ENCODE measurements at regions not wholly inside any gene's neighbourhood (a gene's known extent, or its start where the extent isn't known, plus 50 kb on each side); places are given as distances from the start of the nearest gene placed in this dataset.

- no peaks in the 10 kb centered on the region for H3K4me1 ChIP-seq (ENCODE audit: control insufficient read depth, insufficient read depth, low read length)
- no peak overlapping the region for H3K4me3 ChIP-seq (ENCODE audit: insufficient read depth, low read depth, low read length)
- H3K27ac ChIP-seq (ENCODE audit: insufficient read depth, low read depth, low read length, poor library complexity, severe bottlenecking), result no peak overlapping the region
- H3K9me3 ChIP-seq (ENCODE audit: control insufficient read depth, low read length), result no peaks in the 10 kb centered on the region
- no peaks in the 10 kb centered on the region for H3K36me3 ChIP-seq (ENCODE audit: control insufficient read depth, insufficient read depth, low read length)
- WGBS, 2 experiments, result 90 to 93% methylated on average over 4 to 5 of the region's 5 CpGs
- no peaks in the 10 kb centered on the region for H3K27me3 ChIP-seq (ENCODE audit: control insufficient read depth, insufficient read depth, low read length, poor library complexity, severe bottlenecking)
Observed at GRCh38 chr9:104980039-104980654, 52.2 kb upstream of the ABCA1 start.

DNA sequence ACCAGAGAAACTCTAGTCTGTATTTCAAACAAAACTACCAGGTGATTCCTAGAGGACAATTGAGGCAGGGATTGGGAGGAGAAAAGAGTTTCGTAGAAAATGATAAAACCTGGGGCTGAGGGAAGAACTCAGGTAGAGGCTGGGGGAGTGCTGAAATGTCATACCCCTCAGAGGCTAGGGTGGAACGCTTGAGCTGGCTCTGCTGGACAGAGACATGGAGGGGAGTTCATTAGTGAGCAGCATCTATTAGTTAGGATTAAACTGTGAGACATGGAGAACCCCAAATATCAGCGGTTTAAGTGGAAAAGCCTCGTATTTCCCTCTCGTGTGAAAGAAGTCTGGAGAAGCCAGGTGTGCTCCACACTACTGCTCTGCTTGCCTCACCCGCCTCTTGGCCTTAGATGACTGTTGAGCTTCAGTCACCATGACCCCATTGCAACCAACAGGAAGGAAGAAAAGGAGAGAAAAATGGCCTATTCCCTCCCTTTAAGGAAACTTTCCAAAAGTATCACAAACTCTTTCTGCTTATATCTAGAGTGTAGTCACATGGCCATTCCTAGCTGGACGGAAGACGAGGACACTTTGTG is 53.7 kb upstream of the ABCA1 start:
- no peak overlapping the region for H3K27ac ChIP-seq (ENCODE audit: insufficient read depth, low read depth, low read length, poor library complexity, severe bottlenecking)
- H3K4me1 ChIP-seq (ENCODE audit: control insufficient read depth, insufficient read depth, low read length), result no peaks in the 10 kb centered on the region
- WGBS, 2 experiments, result 92 to 93% methylated on average over 8 of the region's 8 CpGs
- no peak overlapping the region for H3K4me3 ChIP-seq (ENCODE audit: insufficient read depth, low read depth, low read length)
- no peaks in the 10 kb centered on the region for H3K27me3 ChIP-seq (ENCODE audit: control insufficient read depth, insufficient read depth, low read length, poor library complexity, severe bottlenecking)
- H3K9me3 ChIP-seq (ENCODE audit: control insufficient read depth, low read length), result no peaks in the 10 kb centered on the region
- H3K36me3 ChIP-seq (ENCODE audit: control insufficient read depth, insufficient read depth, low read length), result no peaks in the 10 kb centered on the region

DNA sequence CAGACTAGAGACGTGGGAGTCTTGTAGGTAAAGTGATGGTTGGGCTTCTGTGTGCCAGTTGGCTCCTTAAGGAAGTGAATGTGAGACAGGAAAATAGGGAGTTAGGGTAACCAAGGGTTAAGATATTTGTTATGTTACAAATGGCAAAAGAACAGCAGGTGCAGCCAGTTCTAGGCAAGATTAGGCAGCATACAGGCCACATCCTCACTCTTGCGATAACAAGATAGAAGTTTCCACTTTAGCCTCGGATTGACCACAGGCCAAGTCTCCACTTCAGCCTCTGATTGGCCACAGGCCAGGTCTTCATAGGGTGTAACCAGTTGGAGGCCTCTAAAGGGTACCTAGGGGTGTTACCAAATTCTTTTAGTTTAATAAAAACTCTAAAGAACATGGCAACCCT is 54.6 kb upstream of the ABCA1 start:
- no peaks in the 10 kb centered on the region for H3K27me3 ChIP-seq (ENCODE audit: control insufficient read depth, insufficient read depth, low read length, poor library complexity, severe bottlenecking)
- H3K27ac ChIP-seq (ENCODE audit: insufficient read depth, low read depth, low read length, poor library complexity, severe bottlenecking), result no peak overlapping the region
- H3K36me3 ChIP-seq (ENCODE audit: control insufficient read depth, insufficient read depth, low read length), result no peaks in the 10 kb centered on the region
- H3K4me1 ChIP-seq (ENCODE audit: control insufficient read depth, insufficient read depth, low read length), result no peaks in the 10 kb centered on the region
- WGBS, 2 experiments, result 90 to 95% methylated on average over 3 of the region's 3 CpGs
- no peaks in the 10 kb centered on the region for H3K9me3 ChIP-seq (ENCODE audit: control insufficient read depth, low read length)
- no peak overlapping the region for H3K4me3 ChIP-seq (ENCODE audit: insufficient read depth, low read depth, low read length)

DNA sequence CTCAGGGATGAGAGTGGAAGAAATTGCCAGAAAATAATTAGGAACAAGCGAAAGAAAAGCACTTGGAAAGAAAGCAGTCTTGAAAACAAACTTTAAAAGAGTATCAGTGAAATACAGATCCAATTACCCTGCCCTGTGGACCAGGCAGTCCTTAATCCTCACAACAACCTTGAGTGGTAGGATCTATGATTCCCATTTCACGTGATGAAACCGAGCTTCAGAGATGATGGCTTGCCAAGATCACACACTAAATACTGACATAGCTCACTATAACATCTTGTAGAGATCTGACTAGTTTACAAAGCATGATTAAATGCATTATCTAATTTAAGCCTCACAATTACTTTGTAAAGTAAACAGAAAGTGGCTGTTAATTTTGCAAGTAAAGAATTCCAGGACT is 55.5 kb upstream of the ABCA1 start:
- Histone ChIP-seq H3K4me1 (ENCODE audit: control insufficient read depth, insufficient read depth, low read length) (no peaks in the 10 kb centered on the region), H3K27ac (ENCODE audit: insufficient read depth, low read depth, low read length, poor library complexity, severe bottlenecking) (no peak overlapping the region), H3K9me3 (ENCODE audit: control insufficient read depth, low read length) (no peaks in the 10 kb centered on the region), H3K27me3 (ENCODE audit: control insufficient read depth, insufficient read depth, low read length, poor library complexity, severe bottlenecking) (no peaks in the 10 kb centered on the region), H3K4me3 (ENCODE audit: insufficient read depth, low read depth, low read length) (no peak overlapping the region), H3K36me3 (ENCODE audit: control insufficient read depth, insufficient read depth, low read length) (no peaks in the 10 kb centered on the region)
- 86 to 100% methylated on average over 3 of the region's 3 CpGs for WGBS, 2 experiments

GRCh38 chr9:104984121-104984520 is 56.2 kb upstream of the ABCA1 start:
- Histone ChIP-seq H3K36me3 (ENCODE audit: control insufficient read depth, insufficient read depth, low read length) (no peaks in the 10 kb centered on the region), H3K4me1 (ENCODE audit: control insufficient read depth, insufficient read depth, low read length) (no peaks in the 10 kb centered on the region), H3K27ac (ENCODE audit: insufficient read depth, low read depth, low read length, poor library complexity, severe bottlenecking) (no peak overlapping the region), H3K4me3 (ENCODE audit: insufficient read depth, low read depth, low read length) (no peak overlapping the region), H3K9me3 (ENCODE audit: control insufficient read depth, low read length) (no peaks in the 10 kb centered on the region), H3K27me3 (ENCODE audit: control insufficient read depth, insufficient read depth, low read length, poor library complexity, severe bottlenecking) (no peaks in the 10 kb centered on the region)
- 95 to 96% methylated on average over 2 to 5 of the region's 5 CpGs for WGBS, 2 experiments

- 60 to 75% methylated on average over 2 of the region's 2 CpGs for WGBS, 2 experiments
- Histone ChIP-seq H3K27ac (ENCODE audit: insufficient read depth, low read depth, low read length, poor library complexity, severe bottlenecking) (no peak overlapping the region), H3K36me3 (ENCODE audit: control insufficient read depth, insufficient read depth, low read length) (no peaks in the 10 kb centered on the region), H3K4me1 (ENCODE audit: control insufficient read depth, insufficient read depth, low read length) (no peaks in the 10 kb centered on the region), H3K4me3 (ENCODE audit: insufficient read depth, low read depth, low read length) (no peak overlapping the region), H3K27me3 (ENCODE audit: control insufficient read depth, insufficient read depth, low read length, poor library complexity, severe bottlenecking) (no peaks in the 10 kb centered on the region), H3K9me3 (ENCODE audit: control insufficient read depth, low read length) (no peaks in the 10 kb centered on the region)
Observed at GRCh38 chr9:104984542-104984941, 56.6 kb upstream of the ABCA1 start.

GRCh38 chr9:104984948-104985347 is 57.0 kb upstream of the ABCA1 start:
- no peaks in the 10 kb centered on the region for H3K9me3 ChIP-seq (ENCODE audit: control insufficient read depth, low read length)
- H3K4me3 ChIP-seq (ENCODE audit: insufficient read depth, low read depth, low read length), result no peak overlapping the region
- H3K36me3 ChIP-seq (ENCODE audit: control insufficient read depth, insufficient read depth, low read length), result no peaks in the 10 kb centered on the region
- H3K27ac ChIP-seq (ENCODE audit: insufficient read depth, low read depth, low read length, poor library complexity, severe bottlenecking), result no peak overlapping the region
- no peaks in the 10 kb centered on the region for H3K27me3 ChIP-seq (ENCODE audit: control insufficient read depth, insufficient read depth, low read length, poor library complexity, severe bottlenecking)
- no peaks in the 10 kb centered on the region for H3K4me1 ChIP-seq (ENCODE audit: control insufficient read depth, insufficient read depth, low read length)
- WGBS, 2 experiments, result 74 to 84% methylated on average over 2 of the region's 2 CpGs

- H3K4me3 ChIP-seq (ENCODE audit: insufficient read depth, low read depth, low read length), result no peak overlapping the region
- H3K4me1 ChIP-seq (ENCODE audit: control insufficient read depth, insufficient read depth, low read length), result no peaks in the 10 kb centered on the region
- 93 to 96% methylated on average over 2 to 3 of the region's 3 CpGs for WGBS, 2 experiments
- no peaks in the 10 kb centered on the region for H3K9me3 ChIP-seq (ENCODE audit: control insufficient read depth, low read length)
- H3K27me3 ChIP-seq (ENCODE audit: control insufficient read depth, insufficient read depth, low read length, poor library complexity, severe bottlenecking), result no peaks in the 10 kb centered on the region
- no peak overlapping the region for H3K27ac ChIP-seq (ENCODE audit: insufficient read depth, low read depth, low read length, poor library complexity, severe bottlenecking)
- H3K36me3 ChIP-seq (ENCODE audit: control insufficient read depth, insufficient read depth, low read length), result no peaks in the 10 kb centered on the region
Observed at GRCh38 chr9:104986096-104986495, 58.1 kb upstream of the ABCA1 start.

GRCh38 chr9:104987743-104988142 is 59.8 kb upstream of the ABCA1 start:
- Histone ChIP-seq H3K4me1 (ENCODE audit: control insufficient read depth, insufficient read depth, low read length) (peaks cover 11% of the 10 kb centered on the region), H3K27me3 (ENCODE audit: control insufficient read depth, insufficient read depth, low read length, poor library complexity, severe bottlenecking) (no peaks in the 10 kb centered on the region), H3K27ac (ENCODE audit: insufficient read depth, low read depth, low read length, poor library complexity, severe bottlenecking) (no peak overlapping the region), H3K4me3 (ENCODE audit: insufficient read depth, low read depth, low read length) (no peak overlapping the region), H3K9me3 (ENCODE audit: control insufficient read depth, low read length) (no peaks in the 10 kb centered on the region), H3K36me3 (ENCODE audit: control insufficient read depth, insufficient read depth, low read length) (no peaks in the 10 kb centered on the region)
- 100% methylated on average over 1 of the region's 1 CpG; no CpG with 5 or more reads in 1 of the 2 experiments for WGBS, 2 experiments

- no peaks in the 10 kb centered on the region for H3K9me3 ChIP-seq (ENCODE audit: control insufficient read depth, low read length)
- peaks cover 18% of the 10 kb centered on the region for H3K4me1 ChIP-seq (ENCODE audit: control insufficient read depth, insufficient read depth, low read length)
- H3K27ac ChIP-seq (ENCODE audit: insufficient read depth, low read depth, low read length, poor library complexity, severe bottlenecking), result no peak overlapping the region
- no peaks in the 10 kb centered on the region for H3K36me3 ChIP-seq (ENCODE audit: control insufficient read depth, insufficient read depth, low read length)
- WGBS, 2 experiments, result 90 to 97% methylated on average over 2 of the region's 2 CpGs
- H3K4me3 ChIP-seq (ENCODE audit: insufficient read depth, low read depth, low read length), result no peak overlapping the region
- H3K27me3 ChIP-seq (ENCODE audit: control insufficient read depth, insufficient read depth, low read length, poor library complexity, severe bottlenecking), result no peaks in the 10 kb centered on the region
Observed at GRCh38 chr9:104988539-104988938, 60.6 kb upstream of the ABCA1 start.
